Superior temporal gyrus (tissue), 1 donor: ENCODE measurements at regions not wholly inside any gene's neighbourhood (a gene's known extent, or its start where the extent isn't known, plus 50 kb on each side); places are given as distances from the start of the nearest gene placed in this dataset.

Experiments
- DNase-seq: peaks from one replicate; pipeline ENCODE4 v3.0.0-alpha.2; 2016; ENCODE audit errors: extremely low spot score

DNA sequence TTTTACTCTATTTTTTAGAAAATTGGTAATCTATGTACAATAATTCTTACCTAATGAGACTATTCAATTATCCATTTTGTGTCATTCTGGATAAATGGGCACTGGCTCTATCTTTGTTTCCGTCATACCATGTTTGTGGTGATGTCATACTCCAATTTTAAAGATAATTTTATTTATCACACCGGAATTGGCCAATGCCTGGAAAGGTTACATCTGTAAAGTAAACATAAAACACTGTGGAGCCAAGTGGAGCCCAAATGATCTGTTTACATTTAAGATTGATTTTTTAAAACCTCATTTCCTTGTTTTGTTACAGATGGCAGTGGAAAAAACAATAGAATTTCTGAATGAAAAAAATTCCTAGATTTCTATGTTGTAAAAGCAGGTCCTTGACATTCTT, 120.2 kb upstream of the GPRIN3 start:
- DNase-seq, result no peak

DNA sequence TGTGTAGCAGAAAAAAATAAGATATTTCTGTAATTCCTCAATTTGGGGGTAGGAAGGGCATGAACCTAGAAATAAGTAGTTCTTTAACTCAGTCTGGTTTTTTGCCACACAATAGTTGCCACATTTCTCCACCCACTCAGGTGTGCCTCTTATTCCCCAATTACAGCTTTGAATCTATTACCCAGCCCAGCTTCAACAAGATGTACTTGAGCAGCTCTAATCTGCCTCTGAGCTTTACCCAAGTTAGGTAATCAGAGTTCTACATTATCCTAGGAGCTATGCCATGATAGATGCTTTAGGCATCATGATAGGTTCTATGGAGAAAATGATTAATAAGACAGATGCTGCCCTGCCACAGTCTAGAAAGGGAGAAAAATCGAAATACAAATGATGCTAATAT, 117.4 kb upstream of the GPRIN3 start:
- DNase-seq, result no peak

DNA sequence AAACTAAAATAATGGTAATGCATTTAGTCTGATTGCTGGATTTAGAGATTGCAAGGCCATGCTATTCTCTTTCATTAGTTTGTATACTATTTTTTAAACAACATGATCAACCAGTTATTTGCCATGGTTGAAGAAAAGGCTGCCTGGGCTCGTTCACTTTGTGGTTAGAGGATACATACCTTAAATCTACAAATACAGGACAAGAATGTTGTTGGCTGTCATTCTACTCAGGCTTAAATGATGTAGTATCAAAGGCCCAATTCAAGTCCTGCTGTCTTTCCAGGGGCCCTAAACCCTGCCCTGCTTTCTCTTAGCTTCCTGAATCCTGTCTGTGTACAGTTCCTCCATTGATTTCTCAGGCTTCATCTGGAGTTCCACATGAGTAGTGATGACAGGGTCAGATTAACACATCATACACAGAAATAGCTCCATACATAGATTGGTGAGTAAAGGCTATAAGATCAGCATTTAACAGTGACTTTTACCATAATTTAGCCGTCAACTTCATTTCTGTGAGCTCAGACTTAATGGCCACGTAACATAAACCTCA, 114.9 kb upstream of the GPRIN3 start:
- DNase-seq, result no peak

DNA sequence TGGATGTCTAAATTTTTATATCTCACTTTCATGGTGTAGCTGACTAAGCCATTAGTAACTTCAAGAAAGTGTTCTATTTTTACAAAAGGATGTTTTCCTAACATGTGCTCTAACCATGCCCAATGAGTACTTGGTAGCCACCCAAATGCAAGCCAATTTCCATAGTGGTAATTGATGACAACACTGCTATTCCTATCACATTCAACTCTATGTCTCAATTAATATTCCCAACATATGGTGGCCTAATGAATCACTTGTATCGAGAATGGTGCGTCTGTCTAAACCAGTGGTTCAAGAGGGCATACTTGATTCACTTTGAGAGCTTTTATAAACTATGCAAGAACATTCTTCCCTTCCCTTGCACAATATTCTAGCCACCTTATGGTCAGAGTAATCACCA, 112.9 kb upstream of the GPRIN3 start:
- no peak for DNase-seq

DNA sequence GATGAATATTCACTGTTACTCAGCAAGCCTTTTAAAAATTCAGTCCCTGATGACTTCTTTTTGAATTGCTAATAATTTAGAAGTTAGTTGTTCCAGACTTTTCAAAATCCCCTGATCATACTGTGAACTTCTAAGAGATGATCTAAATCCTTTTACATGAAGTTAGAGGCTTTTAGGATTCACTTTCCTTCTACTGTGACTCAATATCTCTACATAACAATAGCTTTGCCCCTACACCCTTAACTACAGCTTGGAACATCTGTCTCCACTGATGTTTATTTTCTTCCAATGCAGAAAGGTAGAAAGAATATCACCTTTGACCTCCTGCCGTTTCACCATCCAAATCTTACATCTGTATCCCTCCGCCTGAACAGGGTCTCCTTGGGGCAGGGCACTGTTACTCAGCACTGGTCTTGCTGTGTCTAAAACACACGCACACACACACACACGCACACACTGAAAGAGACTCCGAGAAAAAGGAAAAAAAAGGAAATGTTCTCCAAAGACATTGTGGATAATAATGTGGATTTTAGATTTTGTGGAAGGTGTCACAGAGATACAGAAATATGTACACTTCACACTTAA, 111.6 kb upstream of the GPRIN3 start:
- DNase-seq, result no peak

DNA sequence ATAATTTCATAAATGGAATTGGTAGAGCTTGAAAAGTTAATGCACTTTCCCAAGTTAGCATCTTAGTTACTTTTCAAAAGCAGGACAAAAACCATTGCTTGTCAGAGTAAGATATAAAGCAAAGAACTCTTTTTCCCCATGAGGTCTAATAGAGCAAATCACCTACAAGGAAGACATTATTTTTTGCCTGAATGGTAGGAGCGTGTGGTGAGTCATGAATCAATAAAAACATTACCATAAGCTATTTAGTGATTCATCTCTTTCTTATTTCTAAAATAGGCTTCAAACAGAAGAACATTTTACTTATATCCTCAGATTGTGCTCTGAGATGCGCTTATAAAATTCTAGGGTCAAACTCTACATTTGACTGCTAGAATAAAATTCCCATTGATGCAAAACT, 109.4 kb upstream of the GPRIN3 start:
- DNase-seq, result no peak

DNA sequence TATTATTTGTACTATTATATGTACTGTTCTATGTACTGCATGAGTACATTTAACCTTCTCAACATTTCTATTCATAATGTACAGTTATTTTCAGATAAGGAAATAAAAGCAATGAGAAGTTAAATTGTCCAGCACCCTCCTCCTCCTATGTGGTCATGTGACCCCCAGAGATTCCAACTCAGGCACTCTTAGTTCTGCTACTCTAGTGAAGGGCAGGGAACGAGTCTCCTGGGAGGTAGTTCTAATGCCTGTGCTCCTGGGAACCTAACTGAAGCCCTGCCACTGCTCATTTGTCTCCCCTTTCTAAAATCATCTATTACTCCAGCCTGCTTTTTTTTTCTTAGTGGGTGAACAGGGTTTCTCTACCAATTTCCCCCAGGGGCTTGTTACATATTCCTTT, 105.9 kb upstream of the GPRIN3 start:
- DNase-seq, result no peak

DNA sequence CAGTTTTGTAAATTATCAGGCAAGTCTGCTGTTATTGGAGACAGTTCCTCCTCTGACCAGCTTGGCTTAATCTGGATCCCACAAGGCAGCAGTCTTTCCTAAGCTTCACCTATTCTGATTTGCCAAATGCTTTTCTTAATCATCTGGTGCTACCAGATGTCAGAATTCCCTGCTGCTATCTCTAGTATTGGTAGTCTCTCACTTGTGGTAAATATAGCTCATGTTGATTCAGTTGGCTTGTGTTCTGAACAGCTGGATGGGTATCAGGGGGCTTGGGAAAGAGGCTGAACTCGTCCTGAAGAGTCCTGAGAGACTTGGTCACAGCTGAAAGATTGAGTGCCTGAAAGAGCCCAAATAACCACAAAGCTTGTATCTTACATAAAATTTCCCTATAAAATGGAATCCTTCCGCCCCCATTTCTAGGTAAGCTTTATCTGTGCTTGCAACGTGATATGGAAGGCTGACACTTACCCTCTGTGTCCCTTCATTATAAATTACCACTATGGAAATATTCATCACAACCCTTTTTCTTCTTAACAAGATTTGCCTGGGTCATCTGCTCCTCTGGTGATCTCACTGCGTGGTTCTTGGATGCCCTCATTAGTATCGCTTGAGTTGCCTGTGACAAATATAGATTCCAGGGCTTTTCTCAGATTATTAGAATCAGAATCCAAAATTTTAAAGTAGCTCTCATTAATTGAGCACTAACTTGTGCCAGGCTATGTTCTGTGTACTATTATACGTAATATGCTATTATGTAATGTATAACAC, 104.1 kb upstream of the GPRIN3 start:
- DNase-seq, result no peak

DNA sequence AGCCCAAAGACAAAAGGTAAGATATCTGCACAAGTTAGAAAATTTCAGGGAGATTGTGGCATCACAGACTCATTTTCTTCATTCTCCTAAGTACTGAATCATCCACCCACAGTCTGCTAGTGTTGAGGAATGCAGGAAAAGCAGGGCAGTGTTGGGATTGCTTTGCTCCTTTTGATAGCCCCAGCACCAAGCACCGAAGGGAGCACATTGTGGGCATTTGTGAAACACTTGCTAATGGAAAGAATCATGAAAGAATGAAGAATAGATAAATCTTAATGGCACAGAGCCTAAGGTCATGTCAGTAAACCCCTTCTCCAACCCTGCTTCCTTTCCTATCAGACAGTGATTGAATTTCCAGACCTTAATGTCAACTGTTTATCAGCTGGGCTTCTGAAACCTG, 103.1 kb upstream of the GPRIN3 start:
- no peak for DNase-seq

DNA sequence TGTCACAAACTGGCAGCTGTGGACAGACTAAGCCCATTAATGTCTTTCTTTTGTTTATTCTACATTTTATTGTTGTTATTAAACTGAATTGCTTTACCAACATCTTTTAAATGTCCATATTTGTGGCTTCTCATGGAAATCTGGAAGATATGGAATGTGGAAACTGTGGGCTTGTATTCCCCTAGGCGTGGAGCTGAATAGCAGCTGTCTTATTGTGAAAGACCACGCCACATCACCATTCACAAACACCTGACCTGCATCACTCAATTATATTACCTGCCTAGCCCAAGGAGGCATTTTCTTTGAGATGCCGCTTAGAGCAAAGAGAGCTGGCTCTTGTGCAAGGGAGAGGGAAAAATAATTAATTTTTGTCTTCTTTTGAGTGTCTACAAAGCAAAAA, 96.9 kb upstream of the GPRIN3 start:
- no peak for DNase-seq

DNA sequence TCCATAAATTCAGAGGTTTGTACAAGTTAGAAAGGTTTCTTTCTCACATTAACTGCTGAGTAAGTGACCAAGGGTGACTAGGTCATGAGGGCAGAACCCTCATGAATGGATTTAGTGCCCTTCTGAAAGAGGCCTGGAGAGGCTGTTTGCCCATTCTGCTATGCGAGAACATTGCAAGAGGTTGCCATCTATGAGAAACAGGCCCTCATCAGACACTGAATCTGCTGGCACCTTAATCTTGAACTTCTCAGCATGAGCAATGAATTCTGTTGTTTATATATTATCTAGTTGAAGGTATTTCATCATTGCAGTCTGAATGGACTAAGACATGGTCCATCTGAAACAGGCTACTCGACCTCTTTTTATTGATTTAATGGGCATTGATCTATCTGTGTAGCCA, 96.2 kb upstream of the GPRIN3 start:
- no peak for DNase-seq

DNA sequence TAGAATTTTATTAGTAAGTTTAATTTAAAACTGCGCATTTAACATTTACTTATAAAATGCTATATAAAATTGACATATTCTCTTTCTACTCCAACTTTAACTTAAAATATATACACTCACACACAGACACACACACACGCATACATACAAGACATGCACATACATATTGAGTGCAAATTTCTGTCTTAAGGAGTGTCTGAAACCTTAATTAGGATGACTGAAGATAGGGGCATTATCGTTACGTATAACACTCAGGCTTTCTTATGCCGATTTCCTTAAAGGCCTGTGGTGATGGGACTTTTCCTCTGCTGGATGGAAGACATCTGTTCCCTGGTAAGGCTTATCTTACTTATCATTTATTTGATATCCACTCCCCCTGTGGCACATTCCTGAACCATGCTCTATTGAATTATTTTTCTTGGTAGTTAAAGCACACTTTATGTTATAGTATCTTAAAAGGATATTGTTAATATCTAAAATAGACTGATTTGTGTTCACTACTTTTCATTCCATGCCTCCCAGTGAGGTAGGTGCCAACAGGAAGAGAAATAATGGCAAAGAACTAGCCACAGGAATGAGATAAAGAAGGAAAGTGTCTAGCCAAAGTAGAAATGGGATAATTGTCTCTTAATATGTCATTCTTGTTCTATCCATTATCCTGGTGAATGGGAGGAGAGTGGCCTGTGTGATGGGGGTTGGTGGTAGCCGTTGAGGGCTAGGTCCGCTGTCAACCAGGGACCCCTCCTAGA, 92.9 kb upstream of the GPRIN3 start:
- no peak for DNase-seq

DNA sequence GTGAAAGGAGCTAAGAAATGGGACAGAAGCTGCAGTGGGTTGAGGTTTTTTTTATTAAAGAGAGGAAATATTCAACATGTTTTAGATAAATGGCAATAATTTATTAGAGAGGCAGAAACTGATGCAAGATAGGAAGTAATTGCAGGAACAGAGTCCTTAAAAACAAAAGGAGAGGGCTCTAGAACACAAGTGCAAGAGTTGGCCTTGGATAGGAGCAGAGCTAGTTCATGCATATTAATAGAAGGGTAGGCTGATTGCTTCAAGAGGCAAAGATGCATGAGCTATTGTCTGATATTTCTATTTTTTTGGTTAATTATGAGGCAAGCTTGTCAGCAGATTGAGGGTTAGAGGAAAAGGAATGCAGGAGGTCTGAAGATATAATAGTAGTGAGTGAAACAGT, 91.0 kb upstream of the GPRIN3 start:
- DNase-seq, result no peak

DNA sequence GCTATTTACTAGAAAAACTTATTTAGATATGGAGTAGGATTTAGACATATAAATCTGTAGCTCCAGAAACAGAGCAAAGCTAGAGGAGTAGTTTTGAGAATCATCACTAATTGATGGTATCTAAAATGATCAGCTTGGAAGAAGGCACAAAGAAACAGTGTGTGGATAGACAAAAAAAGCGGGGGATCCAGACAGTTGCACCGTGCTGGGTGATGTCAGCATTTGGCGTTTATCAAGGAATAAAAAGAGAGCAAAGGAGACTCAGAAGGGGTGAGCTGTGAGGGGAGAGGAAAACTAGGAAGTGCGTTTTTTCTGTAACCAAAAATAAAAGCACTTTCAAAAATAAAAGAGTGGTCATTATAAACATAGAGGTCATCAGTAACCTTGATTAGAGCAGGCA, 90.5 kb upstream of the GPRIN3 start:
- DNase-seq, result no peak

DNA sequence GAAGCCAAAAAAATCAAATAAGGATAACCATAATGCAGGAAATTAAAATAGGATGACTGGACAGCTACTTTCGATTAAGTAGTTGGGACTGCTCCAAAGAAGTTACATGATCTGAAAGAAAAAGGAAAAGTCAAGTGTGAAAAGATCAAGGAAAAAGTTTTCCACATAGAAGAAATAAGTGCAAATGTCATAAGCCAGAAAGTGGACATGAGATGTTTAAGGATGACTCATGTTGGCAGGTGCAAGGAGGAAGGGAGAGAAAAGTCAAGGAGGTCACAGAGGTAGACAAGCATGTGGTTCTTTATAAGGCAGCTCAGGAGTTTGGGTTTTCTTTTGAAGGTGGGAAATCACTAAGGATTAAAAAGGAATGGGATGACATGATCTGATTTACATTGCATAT, 89.8 kb upstream of the GPRIN3 start:
- DNase-seq, result no peak

DNA sequence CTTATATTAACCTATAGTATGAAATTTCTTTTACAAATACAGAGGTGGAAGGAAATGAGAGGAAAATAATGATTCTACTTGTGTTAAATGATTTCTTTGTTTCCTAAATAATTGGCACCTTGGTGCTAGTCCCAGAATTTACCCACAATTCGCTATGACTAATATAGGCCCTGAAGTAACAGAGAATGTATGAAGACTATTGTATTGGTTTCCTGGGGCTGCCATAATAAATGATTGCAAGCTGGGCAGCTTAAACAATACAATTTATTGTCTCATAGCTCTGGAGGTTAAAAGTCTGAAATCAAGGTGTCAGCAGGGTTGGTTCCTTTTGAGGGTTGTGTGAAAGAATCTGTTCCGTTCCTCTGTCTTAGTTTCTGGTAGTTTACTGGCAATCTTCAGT, 74.8 kb upstream of the GPRIN3 start:
- no peak for DNase-seq

DNA sequence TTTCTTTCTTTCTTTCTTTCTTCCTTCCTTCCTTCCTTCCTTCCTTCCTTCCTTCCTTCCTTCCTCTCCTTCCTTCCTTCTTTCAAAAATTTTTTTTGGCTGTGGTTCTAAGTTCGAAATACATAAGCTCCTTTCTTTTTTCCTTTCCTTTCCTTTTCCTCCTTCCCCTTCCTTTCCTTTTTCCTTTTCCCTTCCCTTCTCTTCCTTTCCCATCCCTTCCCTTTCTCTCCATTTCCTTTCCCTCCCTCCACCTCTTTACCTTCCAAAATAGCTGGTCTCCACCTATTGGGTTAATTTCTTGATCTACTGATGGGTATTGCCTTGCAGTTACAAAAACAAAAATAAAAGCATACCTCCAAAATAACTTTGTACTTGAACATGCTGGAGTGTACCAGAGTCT, 73.4 kb upstream of the GPRIN3 start:
- DNase-seq, result no peak

DNA sequence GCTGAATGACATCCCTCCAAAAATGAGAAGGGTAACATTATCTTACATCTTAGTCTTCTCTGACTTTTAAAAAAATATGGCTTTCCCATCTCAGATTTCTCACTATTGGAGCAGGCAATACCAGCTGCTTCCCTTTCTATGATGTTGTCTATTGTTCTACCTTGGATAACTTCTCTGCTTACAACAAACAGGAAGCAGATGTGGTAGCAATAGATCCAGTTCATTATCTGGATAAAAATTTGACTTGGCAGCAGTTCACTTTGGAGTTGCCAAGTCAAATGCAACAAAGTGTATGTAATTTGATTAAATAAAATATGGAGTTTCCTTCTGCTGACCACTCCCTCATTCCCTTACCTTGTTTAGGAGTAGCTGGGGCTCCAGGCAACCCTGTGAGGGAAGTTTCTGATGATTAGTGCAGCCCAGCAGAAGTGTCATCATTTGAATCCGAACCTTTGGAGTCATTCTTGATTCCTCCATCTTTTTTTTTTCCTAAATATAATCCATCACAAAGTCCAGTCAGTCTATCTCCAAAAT, 72.0 kb upstream of the GPRIN3 start:
- DNase-seq, result no peak

DNA sequence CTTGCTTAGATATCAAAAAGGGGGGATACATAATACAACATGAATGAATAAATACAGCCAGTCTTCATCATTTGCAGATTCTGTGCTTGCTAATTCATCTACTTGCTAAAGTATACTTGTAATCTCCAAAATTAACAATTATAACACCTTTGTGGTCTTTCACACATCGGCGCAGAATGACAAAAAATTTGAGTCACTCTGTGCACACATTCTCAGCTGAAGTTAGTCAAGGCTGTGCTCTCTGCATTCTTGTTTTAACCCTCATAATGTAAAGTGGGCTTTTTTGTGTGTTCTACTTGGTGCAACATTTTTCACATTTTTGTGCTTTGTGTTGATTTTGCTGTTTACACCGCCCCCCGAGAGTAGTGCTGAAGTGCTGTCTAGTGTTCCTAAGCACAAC, 65.8 kb upstream of the GPRIN3 start:
- no peak for DNase-seq

DNA sequence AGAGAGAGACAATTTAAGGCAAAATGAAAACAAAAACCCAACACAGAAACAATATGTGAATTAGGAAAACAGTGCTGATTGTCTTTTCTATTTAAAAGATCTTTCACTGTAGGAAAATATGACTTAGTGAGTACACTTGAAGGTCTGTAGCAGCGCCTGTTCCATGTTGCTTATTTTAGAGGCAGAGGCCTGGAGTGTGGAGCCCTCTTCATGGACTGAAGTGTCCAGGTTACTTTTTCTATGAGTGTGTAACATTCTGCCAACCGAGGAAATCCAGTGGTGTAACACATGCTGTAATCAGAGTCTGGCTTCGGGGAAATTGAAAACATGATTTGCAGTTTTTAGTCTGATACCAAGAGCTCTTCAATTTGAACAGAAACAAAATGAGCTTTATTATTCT, 64.0 kb upstream of the GPRIN3 start:
- no peak for DNase-seq

DNA sequence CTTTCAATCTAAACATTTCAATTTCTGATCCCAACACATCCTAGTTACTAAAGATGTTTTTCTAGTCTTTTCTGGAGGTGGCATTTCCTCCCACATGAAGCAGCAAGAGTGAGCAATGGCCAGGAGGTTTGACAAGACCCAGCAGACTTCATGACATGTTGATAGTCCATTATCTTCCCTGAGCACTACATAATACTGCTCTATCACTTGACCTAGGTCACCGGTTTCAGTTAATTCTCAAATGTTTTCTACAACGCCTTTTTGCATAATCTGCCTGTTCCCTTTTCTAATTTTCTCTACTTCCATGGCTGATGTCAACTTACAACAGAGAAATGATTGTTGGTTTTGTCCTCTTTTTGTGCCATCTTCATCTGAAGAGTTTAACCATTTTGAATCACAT, 62.0 kb upstream of the GPRIN3 start:
- DNase-seq, result no peak

DNA sequence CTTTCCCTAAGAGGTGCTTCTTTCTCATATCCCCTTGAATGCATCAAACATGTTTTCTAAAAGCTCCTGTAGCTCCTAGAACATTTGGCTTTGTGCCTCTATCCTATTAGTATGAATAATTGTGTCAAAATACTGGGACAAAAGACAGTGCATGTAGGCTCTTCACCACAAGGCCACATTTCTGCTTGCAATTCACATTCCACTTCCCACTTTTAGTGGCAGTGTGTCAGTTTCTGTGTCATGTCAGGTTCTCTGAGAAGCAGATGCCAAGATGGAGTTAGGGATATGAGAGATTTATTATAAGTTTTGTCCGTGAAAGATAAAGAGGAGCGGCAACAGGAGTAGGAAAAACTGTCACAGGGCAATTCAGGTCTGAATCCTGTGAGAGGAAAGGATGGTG, 61.3 kb upstream of the GPRIN3 start:
- no peak for DNase-seq

DNA sequence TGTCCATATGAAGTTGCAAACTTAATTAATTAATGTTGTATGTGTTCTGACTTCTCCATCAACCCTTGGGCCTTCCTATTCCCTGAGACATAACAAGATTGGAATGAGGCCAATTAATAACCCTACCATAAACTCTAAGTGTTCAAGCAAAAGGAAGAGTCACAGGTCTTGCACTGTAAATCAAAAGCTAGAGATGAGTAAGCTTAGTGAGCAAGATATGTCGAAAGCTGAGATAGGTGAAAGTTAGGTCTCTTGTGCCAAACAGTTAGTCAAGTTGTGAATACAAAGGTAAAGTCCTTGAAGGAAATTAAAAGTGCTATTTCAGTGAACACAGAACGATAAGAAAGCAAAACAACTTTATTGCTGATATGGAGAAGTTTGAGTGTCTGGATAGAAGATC, 58.2 kb upstream of the GPRIN3 start:
- no peak for DNase-seq
